ENCODE measurements at regions not wholly inside any gene's neighbourhood (a gene's known extent, or its start where the extent isn't known, plus 50 kb on each side); places are given as distances from the start of the nearest gene placed in this dataset.

- no peak for TF ChIP-seq POLR2AphosphoS5 (IDR thresholded peaks at IDR 0.05)
- TF ChIP-seq, protein P1, sequence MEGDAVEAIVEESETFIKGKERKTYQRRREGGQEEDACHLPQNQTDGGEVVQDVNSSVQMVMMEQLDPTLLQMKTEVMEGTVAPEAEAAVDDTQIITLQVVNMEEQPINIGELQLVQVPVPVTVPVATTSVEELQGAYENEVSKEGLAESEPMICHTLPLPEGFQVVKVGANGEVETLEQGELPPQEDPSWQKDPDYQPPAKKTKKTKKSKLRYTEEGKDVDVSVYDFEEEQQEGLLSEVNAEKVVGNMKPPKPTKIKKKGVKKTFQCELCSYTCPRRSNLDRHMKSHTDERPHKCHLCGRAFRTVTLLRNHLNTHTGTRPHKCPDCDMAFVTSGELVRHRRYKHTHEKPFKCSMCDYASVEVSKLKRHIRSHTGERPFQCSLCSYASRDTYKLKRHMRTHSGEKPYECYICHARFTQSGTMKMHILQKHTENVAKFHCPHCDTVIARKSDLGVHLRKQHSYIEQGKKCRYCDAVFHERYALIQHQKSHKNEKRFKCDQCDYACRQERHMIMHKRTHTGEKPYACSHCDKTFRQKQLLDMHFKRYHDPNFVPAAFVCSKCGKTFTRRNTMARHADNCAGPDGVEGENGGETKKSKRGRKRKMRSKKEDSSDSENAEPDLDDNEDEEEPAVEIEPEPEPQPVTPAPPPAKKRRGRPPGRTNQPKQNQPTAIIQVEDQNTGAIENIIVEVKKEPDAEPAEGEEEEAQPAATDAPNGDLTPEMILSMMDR (IDR thresholded peaks at IDR 0.05): no peak
These were observed 479.9 kb upstream of the EEF2KMT start for GRCh38 chr16:5577463-5577862.
